Erythroblast (primary cell): ENCODE measurements at regions not wholly inside any gene's neighbourhood (a gene's known extent, or its start where the extent isn't known, plus 50 kb on each side); places are given as distances from the start of the nearest gene placed in this dataset.

Source experiments
- GATA1 ChIP-seq: IDR thresholded peaks from 2 replicates; pipeline ENCODE4 v1.6.1; 2011; ENCODE audit warnings: low read depth, mild to moderate bottlenecking, control low read depth, low read length, moderate library complexity
- POLR2A ChIP-seq: IDR thresholded peaks from 2 replicates; pipeline ENCODE4 v1.6.1; 2011; ENCODE audit warnings: mild to moderate bottlenecking, low read length

GRCh38 chr4:11898796-11899195, 470.1 kb upstream of the HS3ST1 start:
- no peak for TF ChIP-seq POLR2A
- no peak for TF ChIP-seq GATA1
